Glutamatergic neuron (in vitro differentiated cells): ENCODE measurements at regions not wholly inside any gene's neighbourhood (a gene's known extent, or its start where the extent isn't known, plus 50 kb on each side); places are given as distances from the start of the nearest gene placed in this dataset.

Experiments used
- DNase-seq: peaks from one replicate; pipeline ENCODE4 v3.0.0; 2022
- H3K27ac Mint-ChIP-seq: one replicate; pipeline ENCODE4 v1.8.0; 2020; ENCODE audit warnings: mild to moderate bottlenecking, mixed read lengths, inconsistent platforms; ENCODE audit not compliant: unreplicated experiment
- H3K27me3 Mint-ChIP-seq: one replicate; pipeline ENCODE4 v1.8.0; 2020; ENCODE audit warnings: mild to moderate bottlenecking, moderate library complexity, mixed read lengths, inconsistent platforms; ENCODE audit not compliant: unreplicated experiment
- H3K36me3 Mint-ChIP-seq: one replicate; pipeline ENCODE4 v1.8.0; 2020; ENCODE audit warnings: mild to moderate bottlenecking, mixed read lengths, inconsistent platforms; ENCODE audit not compliant: unreplicated experiment
- H3K4me1 Mint-ChIP-seq: one replicate; pipeline ENCODE4 v1.8.0; 2020; ENCODE audit warnings: mild to moderate bottlenecking, low read depth, mixed read lengths, inconsistent platforms; ENCODE audit not compliant: unreplicated experiment
- H3K4me3 Mint-ChIP-seq: one replicate; pipeline ENCODE4 v1.8.0; 2020; ENCODE audit warnings: mild to moderate bottlenecking, mixed read lengths, inconsistent platforms; ENCODE audit not compliant: unreplicated experiment
- H3K9me3 Mint-ChIP-seq: one replicate; pipeline ENCODE4 v1.8.0; 2020; ENCODE audit warnings: mild to moderate bottlenecking, moderate library complexity, mixed read lengths, inconsistent platforms; ENCODE audit not compliant: unreplicated experiment
- CTCF ChIP-seq: fragments of 200-600 bp; sonication (generic); IDR thresholded peaks from one replicate; pipeline ENCODE4 v1.5.0; 2021; ENCODE audit not compliant: partially characterized antibody, unreplicated experiment

- peaks cover 5% of the 10 kb centered on the region for H3K27me3 Mint-ChIP-seq
- H3K9me3 Mint-ChIP-seq: peaks cover 3% of the 10 kb centered on the region
- peaks cover 2% of the 10 kb centered on the region for H3K4me1 Mint-ChIP-seq
- H3K4me3 Mint-ChIP-seq: no peak overlapping the region
- no peak for DNase-seq
- no peak for TF ChIP-seq CTCF
- no peak overlapping the region for H3K27ac Mint-ChIP-seq
- H3K36me3 Mint-ChIP-seq: no peaks in the 10 kb centered on the region
Measured at GRCh38 chr11:92670308-92670890, 299.1 kb upstream of the MTNR1B start.

- H3K27me3 Mint-ChIP-seq: peaks cover 5% of the 10 kb centered on the region
- DNase-seq: no peak
- H3K27ac Mint-ChIP-seq: no peak overlapping the region
Measured at GRCh38 chr11:92671081-92671480, 298.4 kb upstream of the MTNR1B start.

GRCh38 chr11:92675303-92675702, 294.1 kb upstream of the MTNR1B start:
- no peaks in the 10 kb centered on the region for H3K27me3 Mint-ChIP-seq
- H3K4me3 Mint-ChIP-seq: no peak overlapping the region
- no peak for DNase-seq
- H3K9me3 Mint-ChIP-seq: no peaks in the 10 kb centered on the region
- no peak for TF ChIP-seq CTCF
- no peaks in the 10 kb centered on the region for H3K36me3 Mint-ChIP-seq
- peaks cover 4% of the 10 kb centered on the region for H3K4me1 Mint-ChIP-seq
- H3K27ac Mint-ChIP-seq: no peak overlapping the region

More at GRCh38 chr11:92671081-92671480, 298.4 kb upstream of the MTNR1B start:
- Mint-ChIP-seq H3K4me3 (no peak overlapping the region), H3K36me3 (no peaks in the 10 kb centered on the region), H3K9me3 (peaks cover 3% of the 10 kb centered on the region), H3K4me1 (peaks cover 2% of the 10 kb centered on the region)
- no peak for TF ChIP-seq CTCF

- peaks cover 1% of the 10 kb centered on the region for H3K9me3 Mint-ChIP-seq
- no peak for TF ChIP-seq CTCF
Measured at GRCh38 chr11:92675810-92676209, 293.6 kb upstream of the MTNR1B start.

GRCh38 chr11:92678008-92678611, 291.3 kb upstream of the MTNR1B start:
- DNase-seq: no peak
- Mint-ChIP-seq H3K27me3 (no peaks in the 10 kb centered on the region), H3K4me3 (no peak overlapping the region), H3K4me1 (peaks cover 22% of the 10 kb centered on the region), H3K36me3 (no peaks in the 10 kb centered on the region), H3K27ac (no peak overlapping the region), H3K9me3 (peaks cover 4% of the 10 kb centered on the region)
- TF ChIP-seq CTCF: no peak

More at GRCh38 chr11:92675810-92676209, 293.6 kb upstream of the MTNR1B start:
- no peaks in the 10 kb centered on the region for H3K27me3 Mint-ChIP-seq
- peaks cover 5% of the 10 kb centered on the region for H3K4me1 Mint-ChIP-seq
- DNase-seq: no peak
- no peak overlapping the region for H3K27ac Mint-ChIP-seq
- H3K4me3 Mint-ChIP-seq: no peak overlapping the region
- no peaks in the 10 kb centered on the region for H3K36me3 Mint-ChIP-seq
